H1 (cell line): ENCODE measurements at regions not wholly inside any gene's neighbourhood (a gene's known extent, or its start where the extent isn't known, plus 50 kb on each side); places are given as distances from the start of the nearest gene placed in this dataset.
A peak's percentile ranks its signal among the peaks of the same experiment; 100 is the strongest.

Source experiments
- CTCF ChIA-PET: fragments of 300-600 bp; sonication (Branson Sonifier 250); formaldehyde crosslinking; loops from one replicate; lab custom pipeline; 2021; ENCODE audit not compliant: partially characterized antibody; lab: Charles Lee
- POLR2A ChIA-PET: fragments of 300-600 bp; sonication (Branson Sonifier 250); formaldehyde crosslinking; loops from one replicate; lab custom pipeline; 2021; ENCODE audit warnings: inconsistent platforms; ENCODE audit not compliant: partially characterized antibody; lab: Charles Lee
- DNase-seq, 2 experiments: peaks; one replicate each; pipeline versions ENCODE4 v3.0.0 to v3.0.0-alpha.2; 2010 to 2022; ENCODE audit warnings: low spot score in 2 of 2, low read depth in 1 of 2, mixed read lengths in 1 of 2
- FAIRE-seq: peaks from 2 replicates; lab custom pipeline; 2011; peaks lifted over from hg19 to GRCh38; lab: Jason Lieb, UNC
- H2AFZ ChIP-seq: 2 replicates; pipeline ENCODE4 v1.8.1; 2012; ENCODE audit warnings: low read length, inconsistent platforms
- H2AK5ac ChIP-seq: 2 replicates; pipeline ENCODE4 v1.6.1; 2013; ENCODE audit warnings: low read depth, low read length
- H2BK120ac ChIP-seq: replicated peaks from 2 replicates; pipeline ENCODE3; 2013; ENCODE audit warnings: low read depth, low read length, inconsistent platforms
- H2BK12ac ChIP-seq: 2 replicates; pipeline ENCODE4 v1.6.1; 2013; ENCODE audit warnings: low read depth, low read length
- H2BK15ac ChIP-seq: 2 replicates; pipeline ENCODE4 v1.6.1; 2013; ENCODE audit warnings: low read length
- H2BK20ac ChIP-seq: 2 replicates; pipeline ENCODE4 v1.6.1; 2013; ENCODE audit warnings: low read length
- H2BK5ac ChIP-seq: 2 replicates; pipeline ENCODE4 v1.6.1; 2013; ENCODE audit warnings: low read depth, low read length
- H3K14ac ChIP-seq: 2 replicates; pipeline ENCODE4 v1.6.1; 2013; ENCODE audit warnings: inconsistent platforms; ENCODE audit not compliant: insufficient read length
- H3K18ac ChIP-seq: 2 replicates; pipeline ENCODE4 v1.6.1; 2013; ENCODE audit warnings: low read length; ENCODE audit errors: extremely low read depth
- H3K23ac ChIP-seq: 2 replicates; pipeline ENCODE4 v1.6.1; 2013; ENCODE audit warnings: inconsistent platforms; ENCODE audit not compliant: insufficient read length
- H3K23me2 ChIP-seq: 2 replicates; pipeline ENCODE4 v1.6.1; 2013; ENCODE audit warnings: low read depth, low read length
- H3K27ac ChIP-seq: 2 replicates; pipeline ENCODE4 v1.6.1; 2011; ENCODE audit warnings: low read depth, low read length, inconsistent platforms
- H3K27me3 ChIP-seq, 4 experiments: replicated peaks in 1 of 4; 1 replicate in 1 of 4; 2 replicates in 3 of 4; pipeline versions ENCODE4 v1.6.1 to v1.8.1; 2011 to 2013; ENCODE audit warnings: low read length in 3 of 4, mild to moderate bottlenecking in 3 of 4, inconsistent platforms in 2 of 4, mixed read lengths in 2 of 4, moderate library complexity in 1 of 4; ENCODE audit not compliant: control insufficient read depth in 3 of 4, insufficient read depth in 3 of 4; ENCODE audit errors: extremely low read depth in 1 of 4
- H3K36me3 ChIP-seq, 4 experiments: 2 replicates each; pipeline versions ENCODE4 v1.6.1 to v1.8.1; 2011 to 2013; ENCODE audit warnings: mild to moderate bottlenecking in 4 of 4, low read length in 3 of 4, moderate library complexity in 2 of 4, control low read depth in 1 of 4, inconsistent platforms in 1 of 4; ENCODE audit not compliant: insufficient read depth in 4 of 4, control insufficient read depth in 2 of 4
- H3K4ac ChIP-seq: replicated peaks from 2 replicates; pipeline ENCODE3; 2013; ENCODE audit warnings: low read length, low read depth, mixed read lengths, inconsistent platforms; ENCODE audit not compliant: insufficient read length
- H3K4me1 ChIP-seq, 4 experiments: replicated peaks in 1 of 4; 1 replicate in 1 of 4; 2 replicates in 3 of 4; pipeline versions ENCODE4 v1.6.1 to v1.8.1; 2011 to 2013; ENCODE audit warnings: low read length in 3 of 4, inconsistent platforms in 2 of 4, mixed read lengths in 1 of 4; ENCODE audit not compliant: insufficient read depth in 4 of 4, control insufficient read depth in 3 of 4
- H3K4me2 ChIP-seq, 2 experiments: 2 replicates each; pipeline versions ENCODE4 v1.6.1 to v1.8.1; 2011 to 2013; ENCODE audit warnings: low read depth in 2 of 2, low read length in 2 of 2, control low read depth in 1 of 2, inconsistent platforms in 1 of 2, mild to moderate bottlenecking in 1 of 2; ENCODE audit not compliant: insufficient read depth in 1 of 2
- H3K4me3 ChIP-seq, 4 experiments: fragments of 200-600, 300-600 bp in 1 of 4; sonication (generic), shearing (Covaris generic), sonication (Bioruptor Twin) in 1 of 4; 2 replicates each; pipeline versions ENCODE4 v1.5.1 to v1.8.1; 2011 to 2016; ENCODE audit warnings: low read length in 4 of 4, low read depth in 3 of 4, control low read depth in 2 of 4, inconsistent platforms in 2 of 4, mild to moderate bottlenecking in 2 of 4, mixed read lengths in 1 of 4, moderate library complexity in 1 of 4; ENCODE audit not compliant: insufficient read depth in 2 of 4; ENCODE audit errors: extremely low read depth in 1 of 4
- H3K56ac ChIP-seq: replicated peaks from 2 replicates; pipeline ENCODE3; 2013; ENCODE audit warnings: low read depth, mild to moderate bottlenecking, mixed read lengths, low read length, inconsistent platforms; ENCODE audit not compliant: insufficient read length
- H3K79me1 ChIP-seq: 2 replicates; pipeline ENCODE4 v1.6.1; 2013; ENCODE audit warnings: low read depth, low read length, control low read depth
- H3K79me2 ChIP-seq, 2 experiments: 2 replicates each; pipeline versions ENCODE4 v1.6.1 to v1.8.1; 2012 to 2013; ENCODE audit warnings: low read length in 2 of 2, mild to moderate bottlenecking in 2 of 2, inconsistent platforms in 1 of 2; ENCODE audit not compliant: insufficient read depth in 2 of 2, control insufficient read depth in 1 of 2
- H3K9ac ChIP-seq, 4 experiments: replicated peaks in 1 of 4; 1 replicate in 1 of 4; 2 replicates in 3 of 4; pipeline versions ENCODE4 v1.6.1 to v1.8.1; 2011 to 2013; ENCODE audit warnings: low read depth in 3 of 4, low read length in 3 of 4, control low read depth in 2 of 4, mild to moderate bottlenecking in 2 of 4, moderate library complexity in 2 of 4, inconsistent platforms in 1 of 4; ENCODE audit errors: extremely low read depth in 1 of 4
- H3K9me3 ChIP-seq, 2 experiments: 2 replicates each; pipeline versions ENCODE4 v1.6.1 to v1.8.1; 2012 to 2013; ENCODE audit warnings: mild to moderate bottlenecking in 2 of 2, moderate library complexity in 2 of 2, control low read depth in 1 of 2, inconsistent platforms in 1 of 2, low read depth in 1 of 2, low read length in 1 of 2, mixed read lengths in 1 of 2; ENCODE audit not compliant: insufficient read depth in 2 of 2
- H4K20me1 ChIP-seq, 2 experiments: replicated peaks in 1 of 2; 2 replicates each; pipeline versions ENCODE3 to v1.8.1; 2011 to 2013; ENCODE audit warnings: inconsistent platforms in 2 of 2, low read length in 2 of 2, mild to moderate bottlenecking in 1 of 2; ENCODE audit not compliant: insufficient read depth in 2 of 2, control insufficient read depth in 1 of 2
- H4K5ac ChIP-seq: 2 replicates; pipeline ENCODE4 v1.6.1; 2013; ENCODE audit warnings: low read length, low read depth, mixed read lengths, inconsistent platforms; ENCODE audit not compliant: insufficient read length
- H4K8ac ChIP-seq: 2 replicates; pipeline ENCODE4 v1.8.0; 2013; ENCODE audit warnings: mild to moderate bottlenecking, moderate library complexity, low read length, inconsistent platforms; ENCODE audit not compliant: insufficient read depth; ENCODE audit errors: extremely low read depth
- H4K91ac ChIP-seq: replicated peaks from 2 replicates; pipeline ENCODE3; 2013; ENCODE audit warnings: low read length, mixed read lengths, inconsistent platforms; ENCODE audit not compliant: insufficient read length
- KDM5A ChIP-seq: fragments of 200-600 bp; IDR thresholded peaks from 2 replicates; pipeline ENCODE4 v1.7.1; 2012; ENCODE audit warnings: mild to moderate bottlenecking, low read length, inconsistent platforms, mixed read lengths
- MAFK ChIP-seq: IDR thresholded peaks from 2 replicates; pipeline ENCODE4 v1.6.1; 2012; ENCODE audit warnings: low read depth, mild to moderate bottlenecking, improper control_type of control experiment, low read length
- NRF1 ChIP-seq: IDR thresholded peaks from 2 replicates; pipeline ENCODE4 v1.6.1; 2011; ENCODE audit warnings: mild to moderate bottlenecking, low read depth, low read length, improper control_type of control experiment
- SAP30 ChIP-seq: fragments of 300-600 bp; sonication (generic); IDR thresholded peaks from 2 replicates; pipeline ENCODE4 v1.7.1; 2012; ENCODE audit warnings: low read length, moderate library complexity, mild to moderate bottlenecking, inconsistent platforms; ENCODE audit not compliant: insufficient read depth, insufficient replicate concordance
- TBP ChIP-seq: IDR thresholded peaks from 2 replicates; pipeline ENCODE4 v1.6.1; 2011; ENCODE audit warnings: low read depth, low read length, improper control_type of control experiment
- WGBS, 2 experiments: shearing (Covaris generic) in 1 of 2; methylation state at CpG; one replicate each; pipeline versions ENCODE4 v1.1.6 to v1.1.7; 2013 to 2015; ENCODE audit warnings: low lambda C conversion rate in 2 of 2, mixed read lengths in 2 of 2, inconsistent platforms in 1 of 2, low coverage in 1 of 2, missing lambda C conversion rate in 1 of 2; ENCODE audit not compliant: insufficient replicate concordance in 2 of 2, insufficient coverage in 1 of 2, insufficient read length in 1 of 2; ENCODE audit errors: extremely low coverage in 1 of 2, missing lambda C conversion rate in 1 of 2; 5-methylcytosine and 5-hydroxymethylcytosine counted together

- Histone ChIP-seq H3K4me3 (no peak overlapping the region), H3K4me1 (no peaks in the 10 kb centered on the region; a peak in 1 of 7 replicates), H3K36me3 (no peaks in the 10 kb centered on the region), H3K9me3 (no peaks in the 10 kb centered on the region), H4K8ac (no peak overlapping the region), H2BK12ac (no peak overlapping the region)
- FAIRE-seq = no peak
- TF ChIP-seq KDM5A (no peak), MAFK (0 out of 2 replicates have a peak, but pooled peaks have one; percentile 55), TBP (no peak), NRF1 (no peak), SAP30 (no peak)
- TF ChIP-seq, all 59 proteins: peak for 1
- no peak overlapping the region for H2BK5ac ChIP-seq
- no peaks in the 10 kb centered on the region; the same call in 1 of the 2 replicates for H3K79me1 ChIP-seq
- H2AK5ac ChIP-seq = no peak overlapping the region
- H4K20me1 ChIP-seq = no peaks in the 10 kb centered on the region
- H4K91ac ChIP-seq = no peak overlapping the region
- H3K4me2 ChIP-seq = no peak overlapping the region
- no peak for DNase-seq
- H3K79me2 ChIP-seq = no peaks in the 10 kb centered on the region
- H3K23me2 ChIP-seq = no peaks in the 10 kb centered on the region
- H3K9ac ChIP-seq = no peak overlapping the region
- 83% methylated on average over 6 of the region's 6 CpGs; no CpG with 5 or more reads in 1 of the 2 experiments for WGBS, 2 experiments
- H3K56ac ChIP-seq = no peak overlapping the region
- no peak overlapping the region for H3K14ac ChIP-seq
- POLR2A ChIA-PET = no interaction called here
- no peak overlapping the region for H3K23ac ChIP-seq
- no peak overlapping the region for H3K18ac ChIP-seq
- no peak overlapping the region for H3K27ac ChIP-seq
- H2AFZ ChIP-seq = no peak overlapping the region
- CTCF ChIA-PET = interaction anchor here (1.2 to 3.0 kb wide), 3 partner anchors 11 to 28 kb away, joined by 4 to 12 read pairs (median 6); no protein-coding TSS in a partner anchor
- no peak overlapping the region for H2BK15ac ChIP-seq
- H3K27me3 ChIP-seq = no peaks in the 10 kb centered on the region
- H4K5ac ChIP-seq = no peak overlapping the region
- H3K4ac ChIP-seq = no peak overlapping the region
- no peak overlapping the region for H2BK120ac ChIP-seq
- H2BK20ac ChIP-seq = no peak overlapping the region
Measured at GRCh38 chr20:62560162-62560561, 82.1 kb upstream of the SLCO4A1 start.
